Keratinocyte (primary cell): ENCODE measurements at regions not wholly inside any gene's neighbourhood (a gene's known extent, or its start where the extent isn't known, plus 50 kb on each side); places are given as distances from the start of the nearest gene placed in this dataset.
"Not testable (repeated sequence)": the region's sequence is repeated elsewhere in the genome, so short reads cannot be mapped to it uniquely, and the experiment has no call there.

ENCODE experiments used
- CTCF ChIP-seq, 3 experiments: IDR thresholded peaks in 1 of 3; conservative IDR thresholded peaks in 1 of 3; optimal IDR thresholded peaks in 1 of 3; 2 replicates in 2 of 3; 3 replicates in 1 of 3; pipeline versions ENCODE3 to v1.5.1; 2011; ENCODE audit warnings: low read length in 3 of 3, mild to moderate bottlenecking in 3 of 3, moderate library complexity in 2 of 3, control low read depth in 1 of 3, inconsistent platforms in 1 of 3; ENCODE audit not compliant: insufficient read depth in 2 of 3; ENCODE audit errors: extremely low read depth in 1 of 3
- EZH2 ChIP-seq: IDR thresholded peaks from one replicate; pipeline ENCODE4 v1.6.1; 2012; ENCODE audit warnings: inconsistent platforms, mild to moderate bottlenecking, low read length, moderate library complexity

- not testable (repeated sequence) for TF ChIP-seq CTCF (optimal IDR thresholded peaks at IDR 0.05 in 1 of 3, IDR thresholded peaks at IDR 0.05 in 1 of 3, conservative IDR thresholded peaks at IDR 0.05 in 1 of 3; ENCODE audit: extremely low read depth in 1 of 3, insufficient read depth in 2 of 3, low read length in 3 of 3); EZH2
Measured at GRCh38 chr11:82027335-82027734, 706.3 kb downstream of the FAM181B start.
